ENCODE measurements at regions not wholly inside any gene's neighbourhood (a gene's known extent, or its start where the extent isn't known, plus 50 kb on each side); places are given as distances from the start of the nearest gene placed in this dataset.

- Histone ChIP-seq H3K36me3 (no peaks in the 10 kb centered on the region), H3K27ac (replicated peaks in 1 of 4) (no peak overlapping the region), H3K4me1 (no peaks in the 10 kb centered on the region), H3K27me3 (no peaks in the 10 kb centered on the region), H3K4me3 (no peak overlapping the region), H3K9me3 (no peaks in the 10 kb centered on the region)
- DNase-seq (ENCODE audit: extremely low spot score): no peak
- intact Hi-C loops (cut with DNase I): no loop called here
- 78% methylated on average over 4 of the region's 4 CpGs for WGBS
- TF ChIP-seq EP300 (IDR thresholded peaks at IDR 0.05) (no peak), POLR2A (IDR thresholded peaks at IDR 0.05; ENCODE audit: low read depth) (no peak), POLR2AphosphoS5 (IDR thresholded peaks at IDR 0.05) (no peak)
- TF ChIP-seq, protein P1, sequence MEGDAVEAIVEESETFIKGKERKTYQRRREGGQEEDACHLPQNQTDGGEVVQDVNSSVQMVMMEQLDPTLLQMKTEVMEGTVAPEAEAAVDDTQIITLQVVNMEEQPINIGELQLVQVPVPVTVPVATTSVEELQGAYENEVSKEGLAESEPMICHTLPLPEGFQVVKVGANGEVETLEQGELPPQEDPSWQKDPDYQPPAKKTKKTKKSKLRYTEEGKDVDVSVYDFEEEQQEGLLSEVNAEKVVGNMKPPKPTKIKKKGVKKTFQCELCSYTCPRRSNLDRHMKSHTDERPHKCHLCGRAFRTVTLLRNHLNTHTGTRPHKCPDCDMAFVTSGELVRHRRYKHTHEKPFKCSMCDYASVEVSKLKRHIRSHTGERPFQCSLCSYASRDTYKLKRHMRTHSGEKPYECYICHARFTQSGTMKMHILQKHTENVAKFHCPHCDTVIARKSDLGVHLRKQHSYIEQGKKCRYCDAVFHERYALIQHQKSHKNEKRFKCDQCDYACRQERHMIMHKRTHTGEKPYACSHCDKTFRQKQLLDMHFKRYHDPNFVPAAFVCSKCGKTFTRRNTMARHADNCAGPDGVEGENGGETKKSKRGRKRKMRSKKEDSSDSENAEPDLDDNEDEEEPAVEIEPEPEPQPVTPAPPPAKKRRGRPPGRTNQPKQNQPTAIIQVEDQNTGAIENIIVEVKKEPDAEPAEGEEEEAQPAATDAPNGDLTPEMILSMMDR (IDR thresholded peaks at IDR 0.05): no peak
Observed at GRCh38 chr9:84592918-84593317, 76.6 kb upstream of the NTRK2 start.

DNA sequence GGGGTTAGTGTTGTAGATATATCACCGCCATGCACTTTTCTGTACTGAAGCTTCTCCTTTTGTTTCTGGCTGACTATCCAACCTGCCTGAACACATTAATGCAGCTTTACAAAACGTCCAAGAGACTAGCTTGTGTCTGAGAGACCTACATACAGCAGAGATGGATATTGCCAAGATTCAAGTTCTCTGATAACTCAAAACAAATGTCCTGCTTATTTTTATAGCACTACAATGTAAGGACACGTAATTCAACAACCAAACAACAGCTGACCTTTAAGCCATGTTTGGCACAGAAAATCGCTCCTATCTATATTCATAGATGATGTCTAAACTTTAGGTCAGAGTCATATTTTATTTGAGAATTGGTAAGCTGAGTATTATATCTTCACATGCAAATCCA is 76.2 kb upstream of the NTRK2 start:
- TF ChIP-seq POLR2A (IDR thresholded peaks at IDR 0.05; ENCODE audit: low read depth) (no peak), POLR2AphosphoS5 (IDR thresholded peaks at IDR 0.05) (no peak), EP300 (IDR thresholded peaks at IDR 0.05) (no peak)
- TF ChIP-seq, protein P1 (IDR thresholded peaks at IDR 0.05): no peak
- H3K27ac ChIP-seq (replicated peaks in 1 of 4): no peak overlapping the region
- H3K9me3 ChIP-seq: no peaks in the 10 kb centered on the region
- H3K4me3 ChIP-seq: no peak overlapping the region
- no peak for DNase-seq (ENCODE audit: extremely low spot score)
- intact Hi-C loops (cut with DNase I): no loop called here
- no peaks in the 10 kb centered on the region for H3K36me3 ChIP-seq
- WGBS: 60% methylated on average over 4 of the region's 4 CpGs
- H3K4me1 ChIP-seq: no peaks in the 10 kb centered on the region
- no peaks in the 10 kb centered on the region for H3K27me3 ChIP-seq

DNA sequence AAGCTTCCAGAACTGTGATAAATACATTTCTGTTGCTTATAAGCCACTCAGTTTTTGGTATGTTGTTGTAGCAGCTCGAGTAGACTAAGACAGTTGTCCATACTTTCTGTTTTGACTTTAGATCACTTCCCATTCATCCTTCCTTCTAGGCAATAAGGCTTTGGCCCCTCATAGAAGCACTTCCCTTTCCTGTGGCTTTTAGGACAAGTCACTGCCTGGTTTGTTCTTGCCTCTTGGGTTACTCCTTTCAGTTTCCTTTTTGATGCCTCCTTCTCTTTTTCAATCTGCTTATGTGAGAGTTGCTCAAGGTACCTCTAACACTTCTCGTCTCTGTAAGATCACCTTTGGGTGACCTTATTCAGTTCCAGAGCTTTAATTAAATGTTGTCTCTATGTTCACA is 72.4 kb upstream of the NTRK2 start:
- Histone ChIP-seq H3K4me1 (no peaks in the 10 kb centered on the region), H3K36me3 (no peaks in the 10 kb centered on the region), H3K4me3 (no peak overlapping the region), H3K27me3 (no peaks in the 10 kb centered on the region), H3K9me3 (no peaks in the 10 kb centered on the region), H3K27ac (replicated peaks in 1 of 4) (no peak overlapping the region)
- DNase-seq (ENCODE audit: extremely low spot score): no peak
- 58% methylated on average over 2 of the region's 2 CpGs for WGBS
- TF ChIP-seq, protein P1 (IDR thresholded peaks at IDR 0.05): no peak
- intact Hi-C loops (cut with DNase I): no loop called here

DNA sequence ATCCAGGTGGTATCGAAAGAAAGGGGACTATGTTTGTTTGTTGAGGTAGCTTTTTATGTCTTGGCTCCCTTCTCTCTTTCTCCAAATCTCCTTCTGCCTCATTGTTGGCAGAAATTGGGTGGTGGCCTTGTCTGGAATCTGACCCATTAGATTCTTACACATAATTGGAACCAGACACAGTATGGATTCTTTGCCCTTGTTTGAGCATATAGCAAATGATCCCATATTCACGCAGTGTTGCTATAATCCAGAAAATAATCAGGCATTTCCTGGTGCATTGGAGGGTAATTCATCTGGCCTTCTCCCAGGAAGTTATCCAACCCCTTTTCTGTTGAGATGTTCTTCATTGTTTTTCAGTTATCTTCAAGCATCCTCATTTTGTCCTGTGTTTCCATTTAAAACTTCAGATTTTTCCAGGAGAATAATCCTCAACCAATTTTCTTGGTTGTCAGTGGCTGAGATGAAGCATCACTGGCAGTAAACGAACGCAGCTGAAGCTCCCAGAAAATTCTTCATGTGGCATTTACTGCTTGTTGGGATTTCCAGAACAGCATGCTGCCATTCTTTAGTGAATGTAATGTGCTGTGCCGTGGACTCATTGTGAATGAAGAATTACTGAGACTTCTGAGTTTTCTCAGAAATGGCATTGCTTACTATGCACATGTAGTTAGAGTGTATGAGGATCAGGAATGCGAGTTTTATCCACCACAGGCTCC is 70.5 kb upstream of the NTRK2 start:
- Histone ChIP-seq H3K27ac (replicated peaks in 1 of 4) (no peak overlapping the region), H3K36me3 (no peaks in the 10 kb centered on the region), H3K4me3 (no peak overlapping the region), H3K4me1 (no peaks in the 10 kb centered on the region), H3K27me3 (no peaks in the 10 kb centered on the region), H3K9me3 (no peaks in the 10 kb centered on the region)
- intact Hi-C loops (cut with DNase I): no loop called here
- 81% methylated on average over 6 of the region's 6 CpGs for WGBS
- DNase-seq (ENCODE audit: extremely low spot score): no peak
- TF ChIP-seq, protein P1 (IDR thresholded peaks at IDR 0.05): no peak
- no peak for TF ChIP-seq EP300 (IDR thresholded peaks at IDR 0.05)
- no peak for TF ChIP-seq POLR2A (IDR thresholded peaks at IDR 0.05; ENCODE audit: low read depth)
- TF ChIP-seq POLR2AphosphoS5 (IDR thresholded peaks at IDR 0.05): no peak

DNA sequence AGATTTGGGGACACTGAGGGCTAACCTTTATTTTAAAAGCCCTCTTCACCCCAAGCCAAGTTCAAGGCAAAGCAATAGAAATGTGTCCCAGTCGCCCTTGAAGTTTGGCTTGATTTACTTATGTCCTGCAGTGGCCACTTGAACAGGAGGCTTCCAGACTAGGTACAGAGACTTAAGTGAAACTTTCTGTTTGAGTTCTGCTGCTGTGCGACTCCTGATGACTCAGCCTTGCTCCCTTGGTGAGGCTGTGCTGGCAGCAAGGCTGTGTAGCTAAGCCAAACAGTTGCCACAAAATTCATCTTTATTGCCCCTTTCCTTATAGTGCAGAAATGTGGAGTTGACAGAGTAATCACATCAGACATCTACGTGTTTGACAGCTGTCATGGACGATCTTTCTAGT is 68.8 kb upstream of the NTRK2 start:
- Histone ChIP-seq H3K27me3 (no peaks in the 10 kb centered on the region), H3K36me3 (no peaks in the 10 kb centered on the region), H3K9me3 (no peaks in the 10 kb centered on the region), H3K4me1 (no peaks in the 10 kb centered on the region), H3K4me3 (no peak overlapping the region), H3K27ac (replicated peaks in 1 of 4) (no peak overlapping the region)
- WGBS: 74% methylated on average over 4 of the region's 4 CpGs
- intact Hi-C loops (cut with DNase I): no loop called here
- DNase-seq (ENCODE audit: extremely low spot score): no peak
- TF ChIP-seq POLR2A (IDR thresholded peaks at IDR 0.05; ENCODE audit: low read depth) (no peak), EP300 (IDR thresholded peaks at IDR 0.05) (no peak), POLR2AphosphoS5 (IDR thresholded peaks at IDR 0.05) (no peak)
- TF ChIP-seq, protein P1 (IDR thresholded peaks at IDR 0.05): no peak

All from esophagus muscularis mucosa (tissue), 4 donors.